Naive thymus-derived CD8-positive, alpha-beta T cell (primary cell): ENCODE measurements at regions not wholly inside any gene's neighbourhood (a gene's known extent, or its start where the extent isn't known, plus 50 kb on each side); places are given as distances from the start of the nearest gene placed in this dataset.
"Not testable (repeated sequence)": the region's sequence is repeated elsewhere in the genome, so short reads cannot be mapped to it uniquely, and the experiment has no call there.

Source experiments
- ATAC-seq, 2 donors: fragments of 150-1000 bp; cut with Tn5 transposase in 1 of 2; sonication (Bioruptor Pico), chemical (Tn5 transposase) in 1 of 2; 1 replicate in 1 of 2; 2 replicates in 1 of 2; pipeline ENCODE4 v1.10.0; 2021; ENCODE audit warnings: mild to moderate bottlenecking in 2 of 2, moderate library complexity in 2 of 2
- POLR2A ChIA-PET: fragments of 350-600 bp; sonication (Branson Sonifier 250); formaldehyde crosslinking; loops from one replicate; lab custom pipeline; 2021; ENCODE audit warnings: antibody characterized with exemption; lab: Charles Lee
- DNase-seq, 10 donors: peaks; one replicate each; pipeline versions ENCODE4 v3.0.0 to v3.0.0-alpha.2; 2020 to 2022
- H3K27ac Mint-ChIP-seq, 10 donors: one replicate each; pipeline ENCODE4 v1.8.0; 2020 to 2022; ENCODE audit warnings: mild to moderate bottlenecking in 10 of 10, mixed read lengths in 10 of 10, moderate library complexity in 4 of 10, inconsistent platforms in 1 of 10
- H3K27me3 Mint-ChIP-seq, 5 donors: one replicate each; pipeline ENCODE4 v1.8.0; 2021 to 2022; ENCODE audit warnings: mixed read lengths in 5 of 5
- H3K36me3 Mint-ChIP-seq, 3 donors: one replicate each; pipeline ENCODE4 v1.8.0; 2020 to 2022; ENCODE audit warnings: mixed read lengths in 3 of 3, mild to moderate bottlenecking in 2 of 3, inconsistent platforms in 1 of 3
- H3K4me1 Mint-ChIP-seq, 4 donors: one replicate each; pipeline ENCODE4 v1.8.0; 2021 to 2022; ENCODE audit warnings: mixed read lengths in 4 of 4
- H3K4me3 Mint-ChIP-seq, 10 donors: one replicate each; pipeline ENCODE4 v1.8.0; 2020 to 2022; ENCODE audit warnings: mild to moderate bottlenecking in 10 of 10, mixed read lengths in 10 of 10, moderate library complexity in 6 of 10, inconsistent platforms in 1 of 10
- H3K9me3 Mint-ChIP-seq, 9 donors: one replicate each; pipeline ENCODE4 v1.8.0; 2020 to 2022; ENCODE audit warnings: mixed read lengths in 9 of 9, mild to moderate bottlenecking in 3 of 9, inconsistent platforms in 1 of 9, moderate library complexity in 1 of 9

- peaks cover 0 to 2% (median 0%) of the 10 kb centered on the region in 9 donors for H3K9me3 Mint-ChIP-seq
- DNase-seq: no peak
- no peak for ATAC-seq
- POLR2A ChIA-PET: no interaction called here
- H3K36me3 Mint-ChIP-seq: no peaks in the 10 kb centered on the region
- H3K4me1 Mint-ChIP-seq: peaks cover 2 to 7% (median 3%) of the 10 kb centered on the region in 4 donors
- no peak overlapping the region for H3K4me3 Mint-ChIP-seq
- H3K27ac Mint-ChIP-seq: peak overlapping the region in 1 of 10 donors; percentile 34
- peaks cover 27 to 98% (median 54%) of the 10 kb centered on the region in 5 donors for H3K27me3 Mint-ChIP-seq
Observed at GRCh38 chr17:49898366-49899190, 50.7 kb upstream of the TAC4 start.

- DNase-seq (no peak), ATAC-seq (no peak)
- Mint-ChIP-seq H3K36me3 (no peaks in the 10 kb centered on the region), H3K4me1 (peaks cover 3 to 12% (median 5%) of the 10 kb centered on the region in 4 donors), H3K27ac (peak overlapping the region in 1 of 10 donors; percentile 34), H3K4me3 (no peak overlapping the region), H3K9me3 (peaks cover 0 to 2% (median 0%) of the 10 kb centered on the region in 9 donors), H3K27me3 (peaks cover 25 to 98% (median 56%) of the 10 kb centered on the region in 5 donors)
- POLR2A ChIA-PET: no interaction called here
Observed at GRCh38 chr17:49899191-49899485, 51.3 kb upstream of the TAC4 start.

GRCh38 chr17:49899588-49899987, 51.7 kb upstream of the TAC4 start:
- Mint-ChIP-seq H3K9me3 (peaks cover 0 to 2% (median 0%) of the 10 kb centered on the region in 9 donors), H3K4me3 (no peak overlapping the region), H3K36me3 (no peaks in the 10 kb centered on the region), H3K27me3 (peaks cover 28 to 98% (median 59%) of the 10 kb centered on the region in 5 donors), H3K4me1 (peaks cover 2 to 16% (median 7%) of the 10 kb centered on the region in 4 donors), H3K27ac (no peak overlapping the region)
- DNase-seq (no peak), ATAC-seq (no peak)
- POLR2A ChIA-PET: no interaction called here

- H3K36me3 Mint-ChIP-seq, H3K9me3 Mint-ChIP-seq, POLR2A ChIA-PET, ATAC-seq, DNase-seq: not testable (repeated sequence)
- H3K27me3 Mint-ChIP-seq: peaks cover 32 to 98% (median 67%) of the 10 kb centered on the region in 5 donors
- H3K4me1 Mint-ChIP-seq: peaks cover 2 to 16% (median 7%) of the 10 kb centered on the region in 4 donors
- H3K27ac Mint-ChIP-seq: peak overlapping the region in 2 of 10 donors; percentile 33 to 53
- peak overlapping the region in 2 of 10 donors; percentile 26 to 38 for H3K4me3 Mint-ChIP-seq
Observed at GRCh38 chr17:49900801-49901200, 52.9 kb upstream of the TAC4 start.

- no peak overlapping the region for H3K4me3 Mint-ChIP-seq
- H3K27ac Mint-ChIP-seq: peak overlapping the region in 1 of 10 donors; percentile 29
- ATAC-seq: peak; percentile 47 to 59
- H3K9me3 Mint-ChIP-seq: peaks cover 0 to 2% (median 0%) of the 10 kb centered on the region in 9 donors
- H3K36me3 Mint-ChIP-seq: no peaks in the 10 kb centered on the region
- DNase-seq: peak in 1 of 10 donors; percentile 9
- H3K27me3 Mint-ChIP-seq: peaks cover 32 to 98% (median 66%) of the 10 kb centered on the region in 5 donors
- H3K4me1 Mint-ChIP-seq: peaks cover 2 to 16% (median 7%) of the 10 kb centered on the region in 4 donors
- POLR2A ChIA-PET: no interaction called here
Observed at GRCh38 chr17:49901460-49902331, 53.8 kb upstream of the TAC4 start.

GRCh38 chr17:49903523-49903922, 55.7 kb upstream of the TAC4 start:
- POLR2A ChIA-PET: no interaction called here
- Mint-ChIP-seq H3K27me3 (peaks cover 35 to 98% (median 67%) of the 10 kb centered on the region in 5 donors), H3K4me1 (peaks cover 2 to 16% (median 7%) of the 10 kb centered on the region in 4 donors), H3K4me3 (peak overlapping the region in 1 of 10 donors; percentile 31), H3K9me3 (no peaks in the 10 kb centered on the region), H3K36me3 (no peaks in the 10 kb centered on the region), H3K27ac (peak overlapping the region in 1 of 10 donors; percentile 30)
- DNase-seq (no peak), ATAC-seq (no peak)

GRCh38 chr17:49904893-49905292, 57.0 kb upstream of the TAC4 start:
- Mint-ChIP-seq H3K4me3 (no peak overlapping the region), H3K4me1 (peaks cover 2 to 26% (median 11%) of the 10 kb centered on the region in 4 donors), H3K27ac (no peak overlapping the region), H3K36me3 (no peaks in the 10 kb centered on the region), H3K9me3 (no peaks in the 10 kb centered on the region), H3K27me3 (peaks cover 40 to 98% (median 70%) of the 10 kb centered on the region in 5 donors)
- no peak for DNase-seq
- POLR2A ChIA-PET: interaction anchor here (0.6 kb wide), 1 partner anchor 61 kb away, joined by 4 read pairs; no protein-coding TSS in a partner anchor
- no peak for ATAC-seq

GRCh38 chr17:49906531-49907136, 58.8 kb upstream of the TAC4 start:
- Mint-ChIP-seq H3K36me3 (no peaks in the 10 kb centered on the region), H3K4me1 (peaks cover 7 to 38% (median 14%) of the 10 kb centered on the region in 4 donors), H3K27ac (no peak overlapping the region), H3K9me3 (no peaks in the 10 kb centered on the region), H3K4me3 (no peak overlapping the region), H3K27me3 (peaks cover 45 to 98% (median 74%) of the 10 kb centered on the region in 5 donors)
- DNase-seq (no peak), ATAC-seq (no peak)
- POLR2A ChIA-PET: no interaction called here

GRCh38 chr17:49907279-49907678, 59.4 kb upstream of the TAC4 start:
- Mint-ChIP-seq H3K36me3 (no peaks in the 10 kb centered on the region), H3K4me3 (no peak overlapping the region), H3K27me3 (peaks cover 45 to 100% (median 78%) of the 10 kb centered on the region in 5 donors), H3K4me1 (peaks cover 7 to 38% (median 14%) of the 10 kb centered on the region in 4 donors), H3K27ac (peak overlapping the region in 1 of 10 donors; percentile 73), H3K9me3 (no peaks in the 10 kb centered on the region)
- POLR2A ChIA-PET: no interaction called here
- ATAC-seq: no peak
- DNase-seq: no peak

- Mint-ChIP-seq H3K27ac (no peak overlapping the region), H3K4me3 (peak overlapping the region in 5 of 10 donors; percentile 18 to 80 (median 68)), H3K36me3 (no peaks in the 10 kb centered on the region), H3K4me1 (peaks cover 5 to 27% (median 11%) of the 10 kb centered on the region in 4 donors), H3K9me3 (no peaks in the 10 kb centered on the region), H3K27me3 (peaks cover 34 to 96% (median 70%) of the 10 kb centered on the region in 5 donors)
- ATAC-seq (no peak), DNase-seq (no peak)
- POLR2A ChIA-PET: no interaction called here
Observed at GRCh38 chr17:49908782-49909714, 59.9 kb upstream of the DLX4 start.

- ATAC-seq (peak; percentile 47 to 54), DNase-seq (peak in 1 of 10 donors; percentile 19)
- peaks cover 28 to 92% (median 65%) of the 10 kb centered on the region in 5 donors for H3K27me3 Mint-ChIP-seq
- no peaks in the 10 kb centered on the region for H3K9me3 Mint-ChIP-seq
- POLR2A ChIA-PET: no interaction called here
- peaks cover 5 to 22% (median 9%) of the 10 kb centered on the region in 4 donors for H3K4me1 Mint-ChIP-seq
- H3K4me3 Mint-ChIP-seq: peak overlapping the region; percentile 63 to 82 (median 74)
- H3K27ac Mint-ChIP-seq: peak overlapping the region in 1 of 10 donors; percentile 46
- H3K36me3 Mint-ChIP-seq: no peaks in the 10 kb centered on the region
Observed at GRCh38 chr17:49910094-49910857, 58.7 kb upstream of the DLX4 start.
